ENCODE measurements at regions not wholly inside any gene's neighbourhood (a gene's known extent, or its start where the extent isn't known, plus 50 kb on each side); places are given as distances from the start of the nearest gene placed in this dataset.

DNA sequence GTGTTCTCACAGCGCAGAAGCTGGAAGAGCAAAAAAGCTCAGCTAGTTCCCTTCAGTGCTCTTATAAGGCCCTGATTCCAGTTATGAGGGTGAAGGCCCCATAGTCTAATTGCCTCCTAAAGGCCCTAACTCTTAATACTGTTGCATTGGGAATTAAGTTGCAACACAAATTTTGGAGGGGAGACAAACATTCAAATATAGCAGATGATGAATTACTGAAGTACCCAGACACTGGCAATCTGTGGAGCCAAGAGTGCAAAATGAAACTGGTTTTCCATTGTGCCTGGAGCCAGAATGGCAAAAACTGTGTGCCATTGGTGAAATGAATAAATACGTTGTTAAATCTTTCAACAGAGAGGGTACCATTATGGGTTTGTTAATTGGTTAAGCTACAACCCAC is 356.0 kb downstream of the PPARGC1A start:
- Histone ChIP-seq H3K56ac (ENCODE audit: extremely low read depth, insufficient read depth, low read length) (no peak overlapping the region), H3K27me3 (ENCODE audit: control insufficient read depth, insufficient read depth, low read length) (no peaks in the 10 kb centered on the region), H3K4ac (ENCODE audit: low read depth, low read length) (no peak overlapping the region), H4K8ac (ENCODE audit: low read depth in 2 of 2, low read length in 2 of 2) (no peak overlapping the region), H2BK15ac (ENCODE audit: low read depth, low read length) (no peak overlapping the region), H2AK9ac (replicated peaks; ENCODE audit: low read depth, low read length, poor library complexity) (no peak overlapping the region), H3K18ac (ENCODE audit: low read depth, low read length) (no peak overlapping the region), H2BK120ac (ENCODE audit: low read depth, low read length) (no peak overlapping the region), H3K9ac (ENCODE audit: low read depth, low read length) (no peak overlapping the region), H3K23ac (ENCODE audit: low read depth, low read length) (no peak overlapping the region), H3K4me3 (ENCODE audit: insufficient read depth, low read depth, low read length) (no peak overlapping the region), H2AFZ (replicated peaks; ENCODE audit: low read length, poor library complexity) (no peak overlapping the region), H3K36me3 (ENCODE audit: control insufficient read depth, insufficient read depth, low read length) (no peaks in the 10 kb centered on the region), H3K27ac (ENCODE audit: insufficient read depth, low read length) (no peak overlapping the region), H3K4me1 (ENCODE audit: control insufficient read depth, insufficient read depth, low read length) (no peaks in the 10 kb centered on the region), H3K4me2 (ENCODE audit: low read depth, low read length) (no peak overlapping the region), H4K91ac (ENCODE audit: insufficient read depth, low read depth, low read length) (no peak overlapping the region), H2BK5ac (ENCODE audit: low read depth, low read length, poor library complexity, severe bottlenecking) (no peak overlapping the region), H3K9me3 (ENCODE audit: control insufficient read depth, insufficient read depth, low read length) (peaks cover 2% of the 10 kb centered on the region; the same call in 1 of the 2 replicates), H4K5ac (ENCODE audit: low read depth, low read length) (no peak overlapping the region), H4K20me1 (ENCODE audit: insufficient read depth, low read length) (no peaks in the 10 kb centered on the region), H2AK5ac (ENCODE audit: low read depth, low read length) (no peak overlapping the region), H3K9me1 (ENCODE audit: insufficient read depth, low read length) (no peaks in the 10 kb centered on the region), H2BK20ac (ENCODE audit: low read depth, low read length) (no peak overlapping the region), H3K79me1 (ENCODE audit: low read depth in 1 of 2, low read length in 2 of 2) (no peaks in the 10 kb centered on the region), H3K14ac (replicated peaks; ENCODE audit: low read depth, low read length) (no peak overlapping the region)
- dilution Hi-C loops (cut with HindIII; ENCODE audit: low sequenced_read_pairs, unreplicated experiment) = no loop called here
- DNase-seq (no peak), ATAC-seq (ENCODE audit: low read depth) (no peak)
- ChIA-PET CTCF (interaction anchor here (0.6 kb wide), 1 partner anchor 1769 kb away, joined by 6 read pairs; no protein-coding TSS in a partner anchor), POLR2A (ENCODE audit: unreplicated experiment) (no interaction called here)
- BruUV-seq (replicated peaks) = no TSS peak
- TF ChIP-seq CTCF (conservative IDR thresholded peaks at IDR 0.05; ENCODE audit: low read depth, low read length) (no peak), CEBPB (IDR thresholded peaks at IDR 0.05; ENCODE audit: low read depth, low read length) (no peak), RCOR1 (IDR thresholded peaks at IDR 0.05; ENCODE audit: insufficient replicate concordance, low read length) (no peak), SMC3 (IDR thresholded peaks at IDR 0.05; ENCODE audit: low read depth, low read length) (no peak), RAD21 (IDR thresholded peaks at IDR 0.05; ENCODE audit: low read length) (no peak), NFE2L2 (IDR thresholded peaks at IDR 0.05; ENCODE audit: low read depth, low read length) (no peak), BHLHE40 (IDR thresholded peaks at IDR 0.05; ENCODE audit: low read depth, low read length) (no peak), MAFK (IDR thresholded peaks at IDR 0.05; ENCODE audit: low read depth, low read length) (no peak), MAZ (IDR thresholded peaks at IDR 0.05; ENCODE audit: borderline replicate concordance, low read depth, low read length) (no peak), FOS (IDR thresholded peaks at IDR 0.05; ENCODE audit: low read depth, low read length) (no peak), RFX5 (IDR thresholded peaks at IDR 0.05; ENCODE audit: low read depth, low read length) (no peak)
- TF ChIP-seq, protein P1, sequence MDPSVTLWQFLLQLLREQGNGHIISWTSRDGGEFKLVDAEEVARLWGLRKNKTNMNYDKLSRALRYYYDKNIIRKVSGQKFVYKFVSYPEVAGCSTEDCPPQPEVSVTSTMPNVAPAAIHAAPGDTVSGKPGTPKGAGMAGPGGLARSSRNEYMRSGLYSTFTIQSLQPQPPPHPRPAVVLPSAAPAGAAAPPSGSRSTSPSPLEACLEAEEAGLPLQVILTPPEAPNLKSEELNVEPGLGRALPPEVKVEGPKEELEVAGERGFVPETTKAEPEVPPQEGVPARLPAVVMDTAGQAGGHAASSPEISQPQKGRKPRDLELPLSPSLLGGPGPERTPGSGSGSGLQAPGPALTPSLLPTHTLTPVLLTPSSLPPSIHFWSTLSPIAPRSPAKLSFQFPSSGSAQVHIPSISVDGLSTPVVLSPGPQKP (IDR thresholded peaks at IDR 0.05; ENCODE audit: borderline replicate concordance, low read depth, low read length) = no peak
- TF ChIP-seq, protein P2, sequence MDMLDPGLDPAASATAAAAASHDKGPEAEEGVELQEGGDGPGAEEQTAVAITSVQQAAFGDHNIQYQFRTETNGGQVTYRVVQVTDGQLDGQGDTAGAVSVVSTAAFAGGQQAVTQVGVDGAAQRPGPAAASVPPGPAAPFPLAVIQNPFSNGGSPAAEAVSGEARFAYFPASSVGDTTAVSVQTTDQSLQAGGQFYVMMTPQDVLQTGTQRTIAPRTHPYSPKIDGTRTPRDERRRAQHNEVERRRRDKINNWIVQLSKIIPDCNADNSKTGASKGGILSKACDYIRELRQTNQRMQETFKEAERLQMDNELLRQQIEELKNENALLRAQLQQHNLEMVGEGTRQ (IDR thresholded peaks at IDR 0.05; ENCODE audit: low read depth, low read length) = no peak
- in situ Hi-C loops (cut with MboI; ENCODE audit: low sequenced_read_pairs) = no loop called here
- intact Hi-C loops (cut with micrococcal nuclease) = no loop called here
- no CpG with 5 or more reads among the region's 2 CpGs for WGBS, 2 experiments (ENCODE audit: extremely low coverage in 2 of 2, insufficient read length in 1 of 2)
